ENCODE measurements at regions not wholly inside any gene's neighbourhood (a gene's known extent, or its start where the extent isn't known, plus 50 kb on each side); places are given as distances from the start of the nearest gene placed in this dataset.

- TF ChIP-seq CHD7 (IDR thresholded peaks at IDR 0.05; ENCODE audit: insufficient replicate concordance, low read length) (no peak), BACH1 (IDR thresholded peaks at IDR 0.05; ENCODE audit: low read length) (no peak), SAP30 (IDR thresholded peaks at IDR 0.05; ENCODE audit: insufficient read depth, insufficient replicate concordance, low read length) (no peak), GABPA (IDR thresholded peaks at IDR 0.05; ENCODE audit: borderline replicate concordance, insufficient read depth, low read length) (no peak), TCF12 (IDR thresholded peaks at IDR 0.05; ENCODE audit: low read depth, low read length) (no peak)
Measured at GRCh38 chr14:103271189-103271588, 62.8 kb upstream of the EIF5 start (continued).
